ENCODE measurements at regions not wholly inside any gene's neighbourhood (a gene's known extent, or its start where the extent isn't known, plus 50 kb on each side); places are given as distances from the start of the nearest gene placed in this dataset.

GRCh38 chr3:66673293-66673692, 172.5 kb upstream of the LRIG1 start:
- Histone ChIP-seq H3K36me3 (no peaks in the 10 kb centered on the region), H3K9me3 (no peaks in the 10 kb centered on the region), H3K27ac (no peak overlapping the region), H3K27me3 (no peaks in the 10 kb centered on the region), H3K4me1 (no peaks in the 10 kb centered on the region), H3K4me3 (no peak overlapping the region)
- TF ChIP-seq POLR2A (IDR thresholded peaks at IDR 0.05) (no peak), CTCF (IDR thresholded peaks at IDR 0.05) (no peak)
- no peak for DNase-seq
- intact Hi-C loops (cut with DNase I), result no loop called here
- 81 to 84% methylated on average over 8 to 9 of the region's 9 CpGs for WGBS, 2 donors

- Histone ChIP-seq H3K4me1 (no peaks in the 10 kb centered on the region), H3K36me3 (no peaks in the 10 kb centered on the region), H3K27ac (no peak overlapping the region), H3K27me3 (no peaks in the 10 kb centered on the region), H3K4me3 (no peak overlapping the region), H3K9me3 (no peaks in the 10 kb centered on the region)
- 58 to 62% methylated on average over 1 of the region's 1 CpG for WGBS, 2 donors
- TF ChIP-seq CTCF (IDR thresholded peaks at IDR 0.05) (no peak), POLR2A (IDR thresholded peaks at IDR 0.05) (no peak)
- intact Hi-C loops (cut with DNase I), result no loop called here
- DNase-seq, result no peak
Observed at GRCh38 chr3:66675366-66675765, 174.5 kb upstream of the LRIG1 start.

- H3K27me3 ChIP-seq, result no peaks in the 10 kb centered on the region
- intact Hi-C loops (cut with DNase I), result no loop called here
- peak overlapping the region in 2 of 4 donors; percentile 37 to 61 for H3K27ac ChIP-seq
Observed at GRCh38 chr3:66692042-66692765, 191.4 kb upstream of the LRIG1 start.

GRCh38 chr3:66692766-66693150, 191.9 kb upstream of the LRIG1 start:
- H3K9me3 ChIP-seq, result no peaks in the 10 kb centered on the region
- intact Hi-C loops (cut with DNase I), result no loop called here
- peak overlapping the region in 2 of 4 donors; percentile 37 to 61 for H3K27ac ChIP-seq

More at GRCh38 chr3:66692042-66692765, 191.4 kb upstream of the LRIG1 start:
- DNase-seq, result no peak
- H3K9me3 ChIP-seq, result no peaks in the 10 kb centered on the region
- peaks cover 5 to 25% (median 7%) of the 10 kb centered on the region in 3 donors for H3K4me1 ChIP-seq
- no peak overlapping the region for H3K4me3 ChIP-seq
- TF ChIP-seq CTCF (IDR thresholded peaks at IDR 0.05), result no peak
- no peak for TF ChIP-seq POLR2A (IDR thresholded peaks at IDR 0.05)
- 53 to 82% methylated on average over 5 of the region's 5 CpGs for WGBS, 2 donors
- H3K36me3 ChIP-seq, result no peaks in the 10 kb centered on the region

More at GRCh38 chr3:66692766-66693150, 191.9 kb upstream of the LRIG1 start:
- Histone ChIP-seq H3K36me3 (no peaks in the 10 kb centered on the region), H3K4me1 (peaks cover 5 to 25% (median 7%) of the 10 kb centered on the region in 3 donors), H3K4me3 (no peak overlapping the region), H3K27me3 (no peaks in the 10 kb centered on the region)
- TF ChIP-seq POLR2A (IDR thresholded peaks at IDR 0.05) (no peak), CTCF (IDR thresholded peaks at IDR 0.05) (no peak)
- 72 to 85% methylated on average over 5 of the region's 5 CpGs for WGBS, 2 donors
- no peak for DNase-seq
